Activated CD4-positive, alpha-beta T cell treated with anti-CD3 and anti-CD28 coated beads, Interleukin-2, amount 50 U/mL, for 4 hours (primary cell): ENCODE measurements at regions not wholly inside any gene's neighbourhood (a gene's known extent, or its start where the extent isn't known, plus 50 kb on each side); places are given as distances from the start of the nearest gene placed in this dataset.
"Not testable (repeated sequence)": the region's sequence is repeated elsewhere in the genome, so short reads cannot be mapped to it uniquely, and the experiment has no call there.

Experiments
- DNase-seq, 2 experiments: peaks; one replicate each; pipeline ENCODE4 v3.0.0-alpha.2; 2020

GRCh38 chr22:49674479-49675050, 153.1 kb downstream of the BRD1 start:
- no peak for DNase-seq

- no peak for DNase-seq
Measured at GRCh38 chr22:49673048-49673447, 154.6 kb downstream of the BRD1 start.

DNA sequence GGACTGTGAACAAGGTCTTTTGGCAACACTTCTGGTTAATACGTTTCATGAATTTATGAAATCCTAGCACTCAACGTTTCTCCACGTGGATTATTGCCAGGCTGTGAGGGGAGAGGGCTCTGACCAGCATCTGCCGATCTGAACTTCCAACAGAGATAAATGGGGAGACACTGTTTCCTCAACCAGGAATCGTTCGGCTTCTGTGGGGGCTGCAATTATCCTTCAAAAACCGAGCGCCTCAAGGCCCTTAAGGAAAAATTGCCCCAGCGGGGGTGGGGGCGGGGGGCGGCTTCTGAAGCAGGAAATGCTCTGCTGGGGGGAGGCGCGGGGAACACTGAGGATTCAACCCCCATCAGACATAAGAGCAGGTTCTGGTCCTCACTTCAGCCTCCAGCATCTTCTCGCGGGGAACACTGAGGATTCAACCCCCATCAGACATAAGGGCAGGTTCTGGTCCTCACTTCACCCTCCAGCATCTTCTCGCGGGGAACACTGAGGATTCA, 155.6 kb downstream of the BRD1 start:
- DNase-seq, result no peak

- DNase-seq, result no peak
Measured at GRCh38 chr22:49671331-49672013, 156.2 kb downstream of the BRD1 start.

DNA sequence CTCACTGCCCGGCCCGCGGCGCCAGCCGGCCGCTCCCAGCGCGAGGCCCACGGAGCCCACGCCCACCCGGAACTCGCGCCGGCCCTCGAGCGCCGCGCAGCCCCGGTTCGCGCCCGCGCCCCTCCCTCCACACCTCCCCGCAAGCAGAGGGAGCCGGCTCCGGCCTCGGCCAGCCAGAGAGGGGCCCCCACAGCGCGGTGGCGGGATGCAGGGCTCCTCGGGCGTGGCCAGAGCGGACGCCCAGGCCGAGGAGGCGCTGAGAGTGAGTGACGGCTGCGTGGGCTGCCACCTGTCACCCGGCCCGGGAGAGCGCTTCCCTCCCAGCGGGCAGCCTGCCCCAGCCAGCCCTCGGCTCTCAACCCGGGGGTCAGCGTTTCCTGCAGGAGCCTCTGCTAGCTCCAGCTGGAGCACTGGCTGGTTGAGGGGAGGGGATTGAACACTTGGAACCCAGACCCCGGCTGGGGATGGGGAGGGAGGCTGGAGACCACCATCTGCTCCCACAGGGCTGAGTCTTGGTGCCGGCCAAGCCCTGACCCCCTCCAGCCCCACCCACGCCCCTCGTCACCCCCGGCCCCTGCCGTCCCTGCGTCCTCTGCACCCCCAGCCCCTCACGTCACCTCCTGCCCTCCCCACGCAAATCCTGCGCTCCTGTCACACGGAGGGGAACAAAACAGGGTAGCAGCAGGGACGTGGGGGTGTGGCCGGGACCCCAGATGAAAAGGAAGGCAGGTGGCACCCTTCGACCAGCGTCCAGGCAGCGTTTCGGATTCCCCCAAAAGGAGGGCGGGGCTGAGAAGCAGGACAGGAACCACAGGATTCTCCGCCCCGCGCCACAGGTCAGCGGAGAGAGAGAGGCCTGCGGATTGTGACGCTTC, 157.0 kb downstream of the BRD1 start:
- no peak for DNase-seq

DNA sequence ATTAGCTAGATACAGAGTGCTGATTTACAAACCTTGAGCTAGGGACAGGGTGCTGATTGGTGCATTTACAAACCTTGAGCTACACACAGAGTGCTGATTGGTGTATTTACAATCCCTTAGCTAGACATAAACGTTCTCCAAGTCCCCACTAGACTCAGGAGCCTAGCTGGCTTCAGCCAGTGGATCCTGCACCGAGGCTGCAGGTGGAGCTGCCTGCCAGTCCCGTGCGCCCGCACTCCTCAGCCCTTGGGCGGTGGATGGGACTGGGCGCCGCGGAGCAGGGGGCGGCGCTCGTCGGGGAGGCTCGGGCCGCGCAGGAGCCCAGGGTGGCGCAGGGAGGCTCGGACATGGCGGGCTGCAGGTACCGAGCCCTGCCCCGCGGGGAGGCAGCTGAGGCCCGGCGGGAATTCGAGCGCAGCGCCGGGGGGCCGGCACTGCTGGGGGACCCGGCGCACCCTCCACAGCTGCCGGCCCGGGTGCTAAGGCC, 157.7 kb downstream of the BRD1 start:
- DNase-seq, result not testable (repeated sequence)

GRCh38 chr22:49669427-49669968, 158.2 kb downstream of the BRD1 start:
- not testable (repeated sequence) for DNase-seq

DNA sequence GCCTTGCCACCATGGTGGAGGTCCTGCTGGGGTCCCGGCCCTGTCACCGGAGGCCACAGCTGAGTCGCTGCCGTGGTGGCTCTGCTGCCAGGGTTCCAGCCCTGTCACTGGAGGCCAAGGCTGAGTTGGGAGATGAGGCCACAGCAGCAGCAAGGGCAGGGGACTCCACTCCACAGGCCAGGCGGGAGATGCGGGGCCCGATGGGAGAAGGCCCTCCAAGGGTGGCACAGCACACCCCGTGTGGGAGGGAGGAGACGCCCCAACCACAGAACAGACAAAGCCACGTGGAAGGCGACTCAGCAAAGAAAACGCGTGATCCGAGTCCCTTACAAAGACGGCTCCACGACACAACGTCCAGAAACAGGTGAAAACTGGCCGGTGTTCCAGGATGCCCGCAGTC, 159.3 kb downstream of the BRD1 start:
- no peak for DNase-seq

DNA sequence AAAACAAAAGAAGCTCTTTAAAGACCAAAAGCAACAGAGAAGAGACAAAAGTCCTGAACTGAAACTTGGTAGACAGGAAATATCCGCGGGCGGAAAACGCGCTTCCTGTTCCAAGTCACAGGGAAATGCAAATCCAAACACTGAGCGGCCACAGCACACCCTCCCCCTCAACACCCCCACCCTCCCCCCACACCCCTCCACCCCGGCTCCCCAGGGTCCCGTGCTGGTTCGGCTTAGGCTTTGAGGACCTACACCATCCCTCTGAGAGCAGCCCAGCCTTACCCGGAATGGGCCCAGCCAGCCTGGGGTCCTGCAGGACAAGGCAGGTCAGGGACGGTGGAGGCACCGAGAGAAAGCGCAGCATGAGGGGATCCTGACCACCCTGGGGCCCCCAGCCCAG, 160.4 kb downstream of the BRD1 start:
- DNase-seq, result no peak

DNA sequence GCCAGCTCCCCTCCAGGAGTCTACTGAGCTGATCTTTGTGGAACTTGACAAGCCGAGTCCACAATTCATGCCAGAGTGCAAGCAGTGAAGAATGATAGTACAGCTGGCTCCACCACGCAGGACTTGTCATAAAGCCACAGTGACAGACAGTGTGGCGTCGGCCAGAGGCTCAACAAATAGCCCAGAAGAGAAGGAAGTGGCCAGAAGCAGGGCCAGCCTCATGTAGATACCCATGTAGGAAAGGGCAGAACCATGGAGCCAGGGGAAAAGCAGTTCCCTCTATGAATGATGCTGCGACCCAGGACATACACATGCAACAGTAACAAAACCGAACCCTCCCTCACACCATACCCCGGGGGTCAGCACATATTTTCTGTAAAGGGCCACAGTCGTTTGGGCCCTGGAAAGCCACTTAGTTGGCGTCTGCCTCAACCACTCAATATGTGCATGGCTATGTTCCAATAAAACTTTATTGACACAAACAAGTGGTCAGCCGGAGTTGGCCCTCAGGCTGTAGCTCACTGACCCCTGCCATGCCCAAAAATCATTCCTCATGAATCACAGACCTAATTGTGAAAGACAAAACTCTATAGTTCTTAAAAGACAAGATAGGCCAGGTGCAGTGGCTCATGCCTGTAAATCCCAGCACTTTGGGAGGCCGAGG, 161.4 kb downstream of the BRD1 start:
- DNase-seq, result no peak

DNA sequence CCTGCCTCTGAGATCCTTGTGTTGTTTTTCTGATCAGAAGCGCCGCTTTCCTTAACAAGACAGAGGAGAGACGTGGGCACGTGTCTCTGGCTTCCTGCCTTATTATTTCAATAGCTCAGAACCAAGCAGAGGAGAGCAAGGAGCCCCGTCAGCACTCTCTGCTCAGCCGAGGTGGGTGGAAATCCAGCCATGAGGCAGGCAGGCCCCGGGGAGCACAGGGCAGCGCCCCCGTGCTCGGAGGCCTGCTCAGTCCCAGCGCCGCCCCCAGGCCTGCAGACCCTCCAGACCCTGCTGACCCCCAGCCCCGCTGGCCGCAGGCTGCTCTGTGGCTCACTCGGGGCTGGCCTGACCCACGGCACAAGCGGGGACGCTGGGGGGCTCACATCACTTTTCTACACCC, 162.8 kb downstream of the BRD1 start:
- DNase-seq, result no peak

- no peak for DNase-seq
Measured at GRCh38 chr22:49664371-49664881, 163.2 kb downstream of the BRD1 start.

- no peak for DNase-seq
Measured at GRCh38 chr22:49663823-49664222, 163.8 kb downstream of the BRD1 start.

- DNase-seq, result no peak
Measured at GRCh38 chr22:49663311-49663711, 164.4 kb downstream of the BRD1 start.

DNA sequence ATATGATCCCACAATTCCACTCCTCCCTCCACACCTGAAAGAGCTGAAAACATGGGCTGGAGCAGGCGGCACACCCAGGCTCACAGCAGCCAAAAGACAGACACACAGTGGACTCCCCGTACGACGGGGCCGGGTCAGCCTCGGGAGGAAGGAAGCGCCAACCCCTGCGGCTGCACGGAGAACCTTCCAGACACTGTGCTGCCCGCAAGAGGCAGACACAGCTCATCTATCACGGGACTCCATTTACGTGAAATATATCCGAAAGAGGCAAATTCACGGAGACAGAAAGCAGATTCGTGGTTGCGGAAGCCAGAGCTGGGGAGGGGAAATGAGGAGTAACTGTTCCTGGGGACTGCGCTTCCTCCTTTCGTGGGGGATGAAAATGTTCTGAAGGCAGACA, 165.0 kb downstream of the BRD1 start:
- no peak for DNase-seq

GRCh38 chr22:49660794-49661781, 166.6 kb downstream of the BRD1 start:
- DNase-seq, result no peak

DNA sequence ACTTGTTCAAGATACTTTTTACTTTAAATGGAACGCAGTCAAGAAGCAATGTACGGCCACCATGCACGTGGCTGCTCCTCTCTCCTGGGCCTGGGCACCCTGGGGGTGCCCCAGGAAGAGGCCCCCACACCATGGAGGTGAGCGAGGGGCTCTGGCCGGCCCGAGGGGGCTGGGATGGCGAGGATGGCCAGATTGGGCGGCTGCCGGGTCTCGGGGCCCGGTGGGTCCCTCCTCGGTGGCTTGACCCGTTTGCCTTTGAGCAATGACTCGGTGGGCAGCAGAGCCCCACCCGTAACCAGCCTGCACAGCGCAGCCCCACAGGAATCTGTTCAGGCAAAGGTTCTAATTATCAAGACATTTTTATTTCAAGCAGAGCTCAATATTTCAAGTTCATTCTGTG, 167.4 kb downstream of the BRD1 start:
- DNase-seq, result no peak

- no peak for DNase-seq
Measured at GRCh38 chr22:49659924-49660315, 167.8 kb downstream of the BRD1 start.

DNA sequence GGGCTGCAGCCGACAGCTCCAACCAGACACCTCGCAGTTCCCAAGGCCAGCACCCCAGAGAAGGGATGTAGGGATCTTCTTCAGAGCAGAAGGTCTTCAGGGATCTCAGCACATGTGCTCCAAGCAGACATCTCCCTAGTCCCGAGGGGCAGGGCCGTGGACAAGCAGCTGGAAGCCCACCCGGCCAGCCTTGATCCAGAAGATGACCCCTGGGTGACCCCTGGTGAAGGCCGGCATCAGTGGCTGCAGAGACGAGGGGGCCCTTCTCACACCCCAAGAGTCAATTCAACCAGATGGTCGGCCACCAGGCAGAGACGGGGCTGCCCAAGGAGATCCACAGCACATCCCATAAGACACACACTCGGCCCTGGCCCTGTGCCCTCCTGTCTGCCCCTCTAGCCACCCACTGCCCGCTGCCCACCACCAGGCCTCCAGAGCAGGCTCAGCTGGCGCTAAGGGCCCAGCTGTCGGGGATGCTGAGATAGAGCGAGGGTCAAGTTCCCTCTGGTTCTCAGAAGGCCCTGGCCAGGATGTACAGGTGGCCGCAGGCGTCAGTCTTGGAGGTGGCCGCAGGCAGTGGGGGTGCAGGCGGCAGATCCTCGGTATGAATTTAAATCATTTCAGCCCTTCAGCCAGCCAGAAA, 168.3 kb downstream of the BRD1 start:
- no peak for DNase-seq

- DNase-seq, result no peak
Measured at GRCh38 chr22:49658902-49659280, 168.8 kb downstream of the BRD1 start.
